T-helper 2 cell treated with Interferon-gamma antibody and Interleukin-4, amounts not matched to agents 100 ng/mL and 5 ng/mL, for 36 hours (primary cell): ENCODE measurements at regions not wholly inside any gene's neighbourhood (a gene's known extent, or its start where the extent isn't known, plus 50 kb on each side); places are given as distances from the start of the nearest gene placed in this dataset.

Experiments used
- intact Hi-C: fragments of 100-400 bp; cut with micrococcal nuclease; formaldehyde crosslinking; loops from one replicate; pipeline ENCODE4 v1.15.1; 2023

GRCh38 chr11:127118811-127119210 lies 118.2 kb upstream of the KIRREL3 start:
- intact Hi-C loops: no loop called here

GRCh38 chr11:127117231-127117739 lies 116.7 kb upstream of the KIRREL3 start:
- intact Hi-C loops: no loop called here

GRCh38 chr11:127115844-127116243 lies 115.3 kb upstream of the KIRREL3 start:
- intact Hi-C loops: no loop called here

- intact Hi-C loops: no loop called here
These were observed 113.5 kb upstream of the KIRREL3 start for GRCh38 chr11:127114035-127114434.

- intact Hi-C loops: no loop called here
These were observed 110.0 kb upstream of the KIRREL3 start for GRCh38 chr11:127110542-127110941.

GRCh38 chr11:127109796-127110480 lies 109.4 kb upstream of the KIRREL3 start:
- intact Hi-C loops: no loop called here

GRCh38 chr11:127108838-127109237 lies 108.3 kb upstream of the KIRREL3 start:
- intact Hi-C loops: no loop called here

- intact Hi-C loops: no loop called here
These were observed 106.4 kb upstream of the KIRREL3 start for GRCh38 chr11:127106938-127107337.

GRCh38 chr11:127105593-127106541 lies 105.3 kb upstream of the KIRREL3 start:
- intact Hi-C loops: no loop called here

- intact Hi-C loops: no loop called here
These were observed 103.2 kb upstream of the KIRREL3 start for GRCh38 chr11:127103586-127104388.

- intact Hi-C loops: no loop called here
These were observed 98.1 kb upstream of the KIRREL3 start for GRCh38 chr11:127098684-127099083.

- intact Hi-C loops: no loop called here
These were observed 80.2 kb upstream of the KIRREL3 start for GRCh38 chr11:127080735-127081134.

GRCh38 chr11:127075758-127076157 lies 75.2 kb upstream of the KIRREL3 start:
- intact Hi-C loops: no loop called here

- intact Hi-C loops: no loop called here
These were observed 73.7 kb upstream of the KIRREL3 start for GRCh38 chr11:127074151-127074761.

GRCh38 chr11:127073621-127074020 lies 73.1 kb upstream of the KIRREL3 start:
- intact Hi-C loops: no loop called here

GRCh38 chr11:127071606-127072005 lies 71.0 kb upstream of the KIRREL3 start:
- intact Hi-C loops: no loop called here

GRCh38 chr11:127070808-127071207 lies 70.2 kb upstream of the KIRREL3 start:
- intact Hi-C loops: no loop called here

- intact Hi-C loops: no loop called here
These were observed 66.0 kb upstream of the KIRREL3 start for GRCh38 chr11:127066401-127067090.

- intact Hi-C loops: no loop called here
These were observed 62.7 kb upstream of the KIRREL3 start for GRCh38 chr11:127063241-127063640.

- intact Hi-C loops: no loop called here
These were observed 61.4 kb upstream of the KIRREL3 start for GRCh38 chr11:127061947-127062346.
